ENCODE measurements at regions not wholly inside any gene's neighbourhood (a gene's known extent, or its start where the extent isn't known, plus 50 kb on each side); places are given as distances from the start of the nearest gene placed in this dataset.

DNA sequence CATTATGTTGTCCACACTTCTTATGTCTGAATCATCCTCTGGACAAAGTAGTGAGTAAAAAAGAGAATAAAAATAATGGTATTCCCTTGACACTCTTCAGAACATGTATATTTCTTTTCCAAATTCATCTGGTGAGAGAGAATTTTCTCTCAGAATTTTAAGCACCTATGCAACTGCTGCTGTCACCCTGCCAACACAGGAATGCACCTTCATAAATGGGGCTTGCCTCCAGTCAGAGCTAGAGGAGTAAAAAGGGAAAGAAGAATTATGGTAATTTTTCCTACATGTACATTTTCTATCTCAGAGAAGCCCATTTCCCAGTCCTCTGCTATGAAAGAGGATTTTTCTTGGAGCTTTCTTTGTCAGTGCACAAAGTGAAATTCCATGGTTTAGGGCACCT is 92.2 kb upstream of the ALCAM start:
- TF ChIP-seq CTCF (IDR thresholded peaks at IDR 0.05) (no peak), POLR2A (IDR thresholded peaks at IDR 0.05) (no peak)
